Tibial nerve (tissue), 4 donors: ENCODE measurements at regions not wholly inside any gene's neighbourhood (a gene's known extent, or its start where the extent isn't known, plus 50 kb on each side); places are given as distances from the start of the nearest gene placed in this dataset.

Experiments used
- CTCF ChIP-seq, 5 experiments: fragments of 200-600 bp in 3 of 5; fragments of 450-650 bp in 2 of 5; sonication (generic) in 3 of 5; IDR thresholded peaks; one replicate each; pipeline ENCODE4 v1.5.1; 2016 to 2019; ENCODE audit warnings: antibody characterized with exemption in 5 of 5, mild to moderate bottlenecking in 3 of 5, moderate library complexity in 2 of 5
- EP300 ChIP-seq, 2 donors: sonication (generic); formaldehyde crosslinking; IDR thresholded peaks; one replicate each; pipeline ENCODE4 v1.6.1; 2017; ENCODE audit warnings: antibody characterized with exemption in 2 of 2, mild to moderate bottlenecking in 1 of 2

DNA sequence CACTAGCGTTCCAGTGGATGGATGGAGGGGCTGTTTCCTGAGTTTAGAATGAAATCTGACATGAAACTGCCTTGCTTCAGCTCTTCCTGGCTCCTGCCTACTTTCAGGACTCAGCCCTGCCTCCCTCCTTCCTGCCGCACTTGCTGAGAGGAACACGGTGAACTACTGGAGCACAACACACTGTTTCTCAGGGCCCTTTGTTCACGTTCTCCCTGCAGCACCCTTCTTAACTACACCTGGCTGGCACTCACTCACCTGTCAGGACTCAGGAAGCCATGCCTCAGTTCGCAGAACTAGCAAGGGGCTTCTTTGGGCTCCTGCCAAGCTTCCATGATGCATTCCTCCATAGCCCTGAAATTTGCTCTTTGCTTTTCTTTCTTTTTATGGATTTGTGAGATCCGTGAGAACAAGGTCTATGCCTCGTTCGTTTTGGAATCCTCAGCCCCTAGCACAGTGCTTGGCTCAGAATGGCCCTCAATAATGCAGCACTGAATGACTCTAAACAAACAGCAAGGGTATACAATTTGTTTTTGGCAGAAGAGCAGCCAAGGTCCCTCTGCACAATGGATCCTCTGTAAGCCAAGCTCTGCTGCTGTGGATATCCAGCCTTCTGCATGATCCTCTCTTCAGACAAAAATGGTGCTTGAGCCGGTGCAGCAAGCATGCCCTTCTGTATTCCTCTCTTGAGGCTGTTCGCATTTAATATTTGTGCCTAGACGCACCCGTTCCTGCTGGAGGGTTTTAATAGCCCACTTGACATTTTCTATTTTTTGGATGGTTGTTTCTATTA, 357.0 kb downstream of the TSN start:
- TF ChIP-seq CTCF (IDR thresholded peaks at IDR 0.05) (no peak), EP300 (IDR thresholded peaks at IDR 0.05) (no peak)
